Ovary (tissue), 3 donors: ENCODE measurements at regions not wholly inside any gene's neighbourhood (a gene's known extent, or its start where the extent isn't known, plus 50 kb on each side); places are given as distances from the start of the nearest gene placed in this dataset.

ENCODE experiments used
- EP300 ChIP-seq: sonication (generic); formaldehyde crosslinking; IDR thresholded peaks from one replicate; pipeline ENCODE4 v1.6.1; 2017; ENCODE audit warnings: antibody characterized with exemption
- POLR2A ChIP-seq: fragments of 450-650 bp; IDR thresholded peaks from one replicate; pipeline ENCODE4 v1.6.1; 2017; ENCODE audit warnings: antibody characterized with exemption, mild to moderate bottlenecking, moderate library complexity
- TF ChIP-seq, protein P1 (sequence below), 3 donors: fragments of 450-650 bp in 2 of 3; fragments of 200-600 bp in 1 of 3; IDR thresholded peaks; one replicate each; pipeline versions ENCODE4 v1.5.1 to v1.8.0; 2016 to 2022; ENCODE audit warnings: antibody characterized with exemption in 3 of 3, mild to moderate bottlenecking in 1 of 3
- donor health status: DM: no; HTN: no; CAD: no.

GRCh38 chr5:38162625-38163024 is 95.7 kb upstream of the EGFLAM start:
- TF ChIP-seq EP300 = no peak
- TF ChIP-seq, protein P1, sequence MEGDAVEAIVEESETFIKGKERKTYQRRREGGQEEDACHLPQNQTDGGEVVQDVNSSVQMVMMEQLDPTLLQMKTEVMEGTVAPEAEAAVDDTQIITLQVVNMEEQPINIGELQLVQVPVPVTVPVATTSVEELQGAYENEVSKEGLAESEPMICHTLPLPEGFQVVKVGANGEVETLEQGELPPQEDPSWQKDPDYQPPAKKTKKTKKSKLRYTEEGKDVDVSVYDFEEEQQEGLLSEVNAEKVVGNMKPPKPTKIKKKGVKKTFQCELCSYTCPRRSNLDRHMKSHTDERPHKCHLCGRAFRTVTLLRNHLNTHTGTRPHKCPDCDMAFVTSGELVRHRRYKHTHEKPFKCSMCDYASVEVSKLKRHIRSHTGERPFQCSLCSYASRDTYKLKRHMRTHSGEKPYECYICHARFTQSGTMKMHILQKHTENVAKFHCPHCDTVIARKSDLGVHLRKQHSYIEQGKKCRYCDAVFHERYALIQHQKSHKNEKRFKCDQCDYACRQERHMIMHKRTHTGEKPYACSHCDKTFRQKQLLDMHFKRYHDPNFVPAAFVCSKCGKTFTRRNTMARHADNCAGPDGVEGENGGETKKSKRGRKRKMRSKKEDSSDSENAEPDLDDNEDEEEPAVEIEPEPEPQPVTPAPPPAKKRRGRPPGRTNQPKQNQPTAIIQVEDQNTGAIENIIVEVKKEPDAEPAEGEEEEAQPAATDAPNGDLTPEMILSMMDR (IDR thresholded peaks at IDR 0.05) = no peak
- no peak for TF ChIP-seq POLR2A
